ENCODE measurements at regions not wholly inside any gene's neighbourhood (a gene's known extent, or its start where the extent isn't known, plus 50 kb on each side); places are given as distances from the start of the nearest gene placed in this dataset.

- DNase-seq (ENCODE audit: low spot score) = no peak
Observed at GRCh38 chr2:106941372-106941993, 55.5 kb upstream of the ST6GAL2 start.

- DNase-seq (ENCODE audit: low spot score) = no peak
Observed at GRCh38 chr2:106943468-106944200, 57.7 kb upstream of the ST6GAL2 start.

- no peak for DNase-seq (ENCODE audit: low spot score)
Observed at GRCh38 chr2:106944215-106944614, 58.2 kb upstream of the ST6GAL2 start.

- no peak for DNase-seq (ENCODE audit: low spot score)
Observed at GRCh38 chr2:106948540-106948939, 62.6 kb upstream of the ST6GAL2 start.

GRCh38 chr2:106953236-106953635, 67.3 kb upstream of the ST6GAL2 start:
- DNase-seq (ENCODE audit: low spot score) = no peak

GRCh38 chr2:106953779-106954178, 67.8 kb upstream of the ST6GAL2 start:
- DNase-seq (ENCODE audit: low spot score) = no peak

GRCh38 chr2:106954304-106954703, 68.3 kb upstream of the ST6GAL2 start:
- no peak for DNase-seq (ENCODE audit: low spot score)

- DNase-seq (ENCODE audit: low spot score) = no peak
Observed at GRCh38 chr2:106956416-106956815, 70.4 kb upstream of the ST6GAL2 start.

GRCh38 chr2:106956879-106957278, 70.9 kb upstream of the ST6GAL2 start:
- DNase-seq (ENCODE audit: low spot score) = no peak

GRCh38 chr2:106959975-106960682, 74.2 kb upstream of the ST6GAL2 start:
- DNase-seq (ENCODE audit: low spot score) = no peak

GRCh38 chr2:106960683-106961161, 74.8 kb upstream of the ST6GAL2 start:
- no peak for DNase-seq (ENCODE audit: low spot score)

GRCh38 chr2:106961328-106961727, 75.4 kb upstream of the ST6GAL2 start:
- DNase-seq (ENCODE audit: low spot score) = no peak

GRCh38 chr2:106963156-106963555, 77.2 kb upstream of the ST6GAL2 start:
- no peak for DNase-seq (ENCODE audit: low spot score)

- no peak for DNase-seq (ENCODE audit: low spot score)
Observed at GRCh38 chr2:106963893-106964292, 77.9 kb upstream of the ST6GAL2 start.

GRCh38 chr2:106965611-106966010, 79.6 kb upstream of the ST6GAL2 start:
- DNase-seq (ENCODE audit: low spot score) = no peak

GRCh38 chr2:106969777-106970176, 83.8 kb upstream of the ST6GAL2 start:
- DNase-seq (ENCODE audit: low spot score) = no peak

- no peak for DNase-seq (ENCODE audit: low spot score)
Observed at GRCh38 chr2:106970471-106971261, 84.7 kb upstream of the ST6GAL2 start.

GRCh38 chr2:106972782-106973181, 86.8 kb upstream of the ST6GAL2 start:
- DNase-seq (ENCODE audit: low spot score) = no peak

GRCh38 chr2:106974891-106975290, 88.9 kb upstream of the ST6GAL2 start:
- DNase-seq (ENCODE audit: low spot score) = no peak

GRCh38 chr2:106975641-106976040, 89.7 kb upstream of the ST6GAL2 start:
- no peak for DNase-seq (ENCODE audit: low spot score)

GRCh38 chr2:106976548-106976947, 90.6 kb upstream of the ST6GAL2 start:
- no peak for DNase-seq (ENCODE audit: low spot score)

- no peak for DNase-seq (ENCODE audit: low spot score)
Observed at GRCh38 chr2:106977717-106978116, 91.8 kb upstream of the ST6GAL2 start.
